HG02981 (cell line): ENCODE measurements at regions not wholly inside any gene's neighbourhood (a gene's known extent, or its start where the extent isn't known, plus 50 kb on each side); places are given as distances from the start of the nearest gene placed in this dataset.

ENCODE experiments used
- ATAC-seq: cut with Tn5 transposase; IDR thresholded peaks from one replicate; pipeline ENCODE4 v1.9.1; 2021; ENCODE audit warnings: mild to moderate bottlenecking, moderate library complexity; ENCODE audit not compliant: unreplicated experiment

- ATAC-seq = no peak
Observed at GRCh38 chr11:43574949-43575912, 105.3 kb upstream of the HSD17B12 start.

GRCh38 chr11:43575913-43576310, 104.6 kb upstream of the HSD17B12 start:
- ATAC-seq = no peak

GRCh38 chr11:43576320-43576802, 104.2 kb upstream of the HSD17B12 start:
- ATAC-seq = no peak

GRCh38 chr11:43576803-43577521, 103.6 kb upstream of the HSD17B12 start:
- ATAC-seq = no peak

- ATAC-seq = no peak
Observed at GRCh38 chr11:43577566-43578264, 102.8 kb upstream of the HSD17B12 start.

GRCh38 chr11:43578346-43579170, 102.0 kb upstream of the HSD17B12 start:
- ATAC-seq = no peak

GRCh38 chr11:43579171-43579918, 101.2 kb upstream of the HSD17B12 start:
- ATAC-seq = no peak

- no peak for ATAC-seq
Observed at GRCh38 chr11:43579919-43580276, 100.6 kb upstream of the HSD17B12 start.

GRCh38 chr11:43580735-43581369, 99.7 kb upstream of the HSD17B12 start:
- no peak for ATAC-seq

GRCh38 chr11:43581370-43582023, 99.0 kb upstream of the HSD17B12 start:
- ATAC-seq = no peak

- ATAC-seq = no peak
Observed at GRCh38 chr11:43582024-43582862, 98.3 kb upstream of the HSD17B12 start.

GRCh38 chr11:43582863-43583462, 97.6 kb upstream of the HSD17B12 start:
- no peak for ATAC-seq

GRCh38 chr11:43583548-43583947, 97.0 kb upstream of the HSD17B12 start:
- ATAC-seq = no peak

GRCh38 chr11:43585877-43586608, 94.5 kb upstream of the HSD17B12 start:
- no peak for ATAC-seq

- ATAC-seq = no peak
Observed at GRCh38 chr11:43589601-43590250, 90.8 kb upstream of the HSD17B12 start.

GRCh38 chr11:43601511-43601910, 79.0 kb upstream of the HSD17B12 start:
- no peak for ATAC-seq
